GM21786 (cell line): ENCODE measurements at regions not wholly inside any gene's neighbourhood (a gene's known extent, or its start where the extent isn't known, plus 50 kb on each side); places are given as distances from the start of the nearest gene placed in this dataset.
A peak's percentile ranks its signal among the peaks of the same experiment; 100 is the strongest.
"Not testable (repeated sequence)": the region's sequence is repeated elsewhere in the genome, so short reads cannot be mapped to it uniquely, and the experiment has no call there.

Experiments
- ATAC-seq: cut with Tn5 transposase; IDR thresholded peaks from one replicate; pipeline ENCODE4 v1.9.1; 2021; ENCODE audit not compliant: unreplicated experiment

GRCh38 chr6:37078814-37079213 is 73.4 kb downstream of the FGD2 start:
- ATAC-seq: no peak

- ATAC-seq: no peak
Measured at GRCh38 chr6:37081042-37081607, 75.7 kb downstream of the FGD2 start.

GRCh38 chr6:37082390-37083130 is 77.1 kb downstream of the FGD2 start:
- ATAC-seq: no peak

GRCh38 chr6:37083243-37084138 is 78.0 kb downstream of the FGD2 start:
- no peak for ATAC-seq

GRCh38 chr6:37084665-37085064 is 79.2 kb downstream of the FGD2 start:
- not testable (repeated sequence) for ATAC-seq

- no peak for ATAC-seq
Measured at GRCh38 chr6:37085198-37085597, 79.7 kb downstream of the FGD2 start.

- ATAC-seq: no peak
Measured at GRCh38 chr6:37088897-37089296, 81.1 kb upstream of the PIM1 start.

- ATAC-seq: no peak
Measured at GRCh38 chr6:37089783-37090182, 80.2 kb upstream of the PIM1 start.

GRCh38 chr6:37091104-37091503 is 78.8 kb upstream of the PIM1 start:
- not testable (repeated sequence) for ATAC-seq

- ATAC-seq: not testable (repeated sequence)
Measured at GRCh38 chr6:37091586-37091985, 78.4 kb upstream of the PIM1 start.

GRCh38 chr6:37092923-37093727 is 76.8 kb upstream of the PIM1 start:
- ATAC-seq: no peak

- ATAC-seq: no peak
Measured at GRCh38 chr6:37093728-37094069, 76.3 kb upstream of the PIM1 start.

- no peak for ATAC-seq
Measured at GRCh38 chr6:37095997-37096396, 74.0 kb upstream of the PIM1 start.

- ATAC-seq: no peak
Measured at GRCh38 chr6:37097335-37097734, 72.6 kb upstream of the PIM1 start.

- ATAC-seq: no peak
Measured at GRCh38 chr6:37099442-37099841, 70.5 kb upstream of the PIM1 start.

GRCh38 chr6:37100745-37101144 is 69.2 kb upstream of the PIM1 start:
- no peak for ATAC-seq

GRCh38 chr6:37101991-37102298 is 68.0 kb upstream of the PIM1 start:
- ATAC-seq: no peak

GRCh38 chr6:37102299-37103168 is 67.4 kb upstream of the PIM1 start:
- ATAC-seq: peak; percentile 84

- ATAC-seq: no peak
Measured at GRCh38 chr6:37103169-37104039, 66.5 kb upstream of the PIM1 start.

GRCh38 chr6:37104824-37105147 is 65.2 kb upstream of the PIM1 start:
- no peak for ATAC-seq
